A673 (cell line): ENCODE measurements at regions not wholly inside any gene's neighbourhood (a gene's known extent, or its start where the extent isn't known, plus 50 kb on each side); places are given as distances from the start of the nearest gene placed in this dataset.

Experiments used
- CTCF ChIP-seq: fragments of 300-800, 200-600 bp; sonication (generic); conservative IDR thresholded peaks from 2 replicates; pipeline ENCODE4 v1.5.1; 2017; ENCODE audit warnings: low read depth, mild to moderate bottlenecking, antibody characterized with exemption, low read length, moderate library complexity, mixed read lengths
- EZH2 ChIP-seq: fragments of 200-600 bp; sonication (generic); IDR thresholded peaks from 2 replicates; pipeline ENCODE4 v1.6.1; 2017; ENCODE audit warnings: borderline replicate concordance, low read depth, mild to moderate bottlenecking, mixed read lengths, antibody characterized with exemption, low read length; ENCODE audit not compliant: poor library complexity, severe bottlenecking

DNA sequence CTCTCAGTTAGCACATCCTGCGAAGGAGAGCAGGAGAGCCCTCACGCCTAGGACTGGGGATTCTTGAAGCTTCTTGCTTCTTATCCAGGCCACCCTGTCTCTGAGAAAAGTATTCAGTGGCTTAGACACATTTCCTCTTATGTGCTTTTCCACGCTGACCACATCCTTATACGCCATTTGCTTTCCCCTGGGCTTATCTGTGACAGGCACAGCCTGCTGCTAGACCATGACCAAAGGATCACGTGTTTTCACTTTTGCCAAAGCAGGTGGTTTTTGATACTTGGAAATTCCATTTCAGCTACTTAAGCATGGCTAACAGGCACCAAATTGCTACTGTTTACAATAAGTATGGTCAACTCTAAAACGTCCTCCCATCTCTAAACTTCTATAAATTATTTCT, 587.4 kb downstream of the AACS start:
- TF ChIP-seq CTCF (no peak), EZH2 (no peak)
